H9 (cell line): ENCODE measurements at regions not wholly inside any gene's neighbourhood (a gene's known extent, or its start where the extent isn't known, plus 50 kb on each side); places are given as distances from the start of the nearest gene placed in this dataset.

Experiments used
- DNase-seq: peaks from one replicate; pipeline ENCODE4 v3.0.0-alpha.2; 2017
- H2AFZ ChIP-seq: one replicate; pipeline ENCODE4 v1.6.1; 2013; ENCODE audit warnings: mild to moderate bottlenecking, low read length, control low read depth, moderate library complexity
- H2AK5ac ChIP-seq: 2 replicates; pipeline ENCODE4 v1.6.1; 2013; ENCODE audit warnings: low read length, control low read depth, mixed read lengths; ENCODE audit not compliant: insufficient read length
- H2BK120ac ChIP-seq: one replicate; pipeline ENCODE4 v1.6.1; 2013; ENCODE audit warnings: low read depth, mild to moderate bottlenecking, low read length, control low read depth, inconsistent platforms; ENCODE audit not compliant: poor library complexity, severe bottlenecking
- H2BK12ac ChIP-seq: 2 replicates; pipeline ENCODE4 v1.6.1; 2013; ENCODE audit warnings: low read length, control low read depth, mixed read lengths, low read depth; ENCODE audit not compliant: insufficient read length
- H2BK15ac ChIP-seq: 2 replicates; pipeline ENCODE4 v1.6.1; 2013; ENCODE audit warnings: low read depth, low read length, control low read depth
- H2BK20ac ChIP-seq: one replicate; pipeline ENCODE4 v1.6.1; 2013; ENCODE audit warnings: low read depth, mild to moderate bottlenecking, low read length, control low read depth, inconsistent platforms; ENCODE audit not compliant: poor library complexity, severe bottlenecking
- H2BK5ac ChIP-seq: 2 replicates; pipeline ENCODE4 v1.6.1; 2013; ENCODE audit warnings: low read length, control low read depth, mixed read lengths; ENCODE audit not compliant: insufficient read length
- H3K14ac ChIP-seq: 2 replicates; pipeline ENCODE4 v1.6.1; 2013; ENCODE audit warnings: low read length, control low read depth; ENCODE audit not compliant: insufficient read depth
- H3K18ac ChIP-seq: 2 replicates; pipeline ENCODE4 v1.6.1; 2013; ENCODE audit warnings: low read depth, mild to moderate bottlenecking, mixed read lengths, low read length, control low read depth; ENCODE audit not compliant: insufficient read length
- H3K23ac ChIP-seq: 2 replicates; pipeline ENCODE4 v1.6.1; 2013; ENCODE audit warnings: low read length, control low read depth, mixed read lengths, low read depth; ENCODE audit not compliant: insufficient read length
- H3K23me2 ChIP-seq: 2 replicates; pipeline ENCODE4 v1.6.1; 2013; ENCODE audit warnings: low read depth, mild to moderate bottlenecking, mixed read lengths, low read length, control low read depth; ENCODE audit not compliant: insufficient read length, poor library complexity, severe bottlenecking
- H3K27ac ChIP-seq: 2 replicates; pipeline ENCODE4 v1.5.1; 2013; ENCODE audit warnings: low read length, control low read depth, mixed read lengths, low read depth; ENCODE audit not compliant: insufficient read length
- H3K27me3 ChIP-seq: 2 replicates; pipeline ENCODE4 v1.6.1; 2013; ENCODE audit warnings: low read length, control low read depth, inconsistent platforms; ENCODE audit not compliant: insufficient read depth
- H3K4ac ChIP-seq: 2 replicates; pipeline ENCODE4 v1.6.1; 2013; ENCODE audit warnings: low read depth, mild to moderate bottlenecking, control low read depth, inconsistent platforms, low read length, moderate library complexity
- H3K4me1 ChIP-seq: 2 replicates; pipeline ENCODE4 v1.6.1; 2013; ENCODE audit warnings: low read length, control low read depth, inconsistent platforms; ENCODE audit not compliant: insufficient read depth
- H3K4me2 ChIP-seq: 2 replicates; pipeline ENCODE4 v1.6.1; 2013; ENCODE audit warnings: low read length, control low read depth, mixed read lengths; ENCODE audit not compliant: insufficient read length, insufficient read depth
- H3K56ac ChIP-seq: 2 replicates; pipeline ENCODE4 v1.6.1; 2013; ENCODE audit warnings: low read depth, mild to moderate bottlenecking, mixed read lengths, low read length, control low read depth; ENCODE audit not compliant: insufficient read length
- H3K79me1 ChIP-seq: 2 replicates; pipeline ENCODE4 v1.6.1; 2013; ENCODE audit warnings: low read depth, mild to moderate bottlenecking, moderate library complexity, low read length, control low read depth, inconsistent platforms; ENCODE audit not compliant: insufficient read depth, poor library complexity, severe bottlenecking
- H3K79me2 ChIP-seq: 2 replicates; pipeline ENCODE4 v1.6.1; 2013; ENCODE audit warnings: low read length, control low read depth, inconsistent platforms; ENCODE audit not compliant: insufficient read depth
- H3K9ac ChIP-seq: 2 replicates; pipeline ENCODE4 v1.6.1; 2013; ENCODE audit warnings: low read length, control low read depth, mixed read lengths; ENCODE audit not compliant: insufficient read length; ENCODE audit errors: extremely low read depth
- H3K9me3 ChIP-seq: one replicate; pipeline ENCODE4 v1.6.1; 2013; ENCODE audit warnings: low read depth, low read length, inconsistent platforms; ENCODE audit not compliant: control insufficient read depth
- H3T11ph ChIP-seq: one replicate; pipeline ENCODE4 v1.6.1; 2013; ENCODE audit warnings: mild to moderate bottlenecking, low read length, control low read depth, inconsistent platforms
- H4K20me1 ChIP-seq: one replicate; pipeline ENCODE4 v1.6.1; 2013; ENCODE audit not compliant: control insufficient read depth, insufficient read length, insufficient read depth
- H4K5ac ChIP-seq: 2 replicates; pipeline ENCODE4 v1.6.1; 2013; ENCODE audit warnings: low read depth, mild to moderate bottlenecking, mixed read lengths, low read length, control low read depth; ENCODE audit not compliant: insufficient read length
- H4K8ac ChIP-seq: replicated peaks from 2 replicates; pipeline ENCODE4 v1.6.1; 2013; ENCODE audit warnings: low read length, control low read depth, mixed read lengths, low read depth; ENCODE audit not compliant: insufficient read length
- H4K91ac ChIP-seq: 2 replicates; pipeline ENCODE4 v1.6.1; 2013; ENCODE audit warnings: low read depth, mild to moderate bottlenecking, moderate library complexity, mixed read lengths, low read length, control low read depth; ENCODE audit not compliant: insufficient read length
- H3K27ac Mint-ChIP-seq, 3 experiments: 2 replicates in 2 of 3; 3 replicates in 1 of 3; pipeline ENCODE4 v1.8.0; 2020 to 2021; ENCODE audit warnings: mixed read lengths in 3 of 3, mild to moderate bottlenecking in 1 of 3, moderate library complexity in 1 of 3
- H3K27me3 Mint-ChIP-seq: 2 replicates; pipeline ENCODE4 v1.8.0; 2021; ENCODE audit warnings: low read depth, mild to moderate bottlenecking, moderate library complexity, mixed read lengths
- H3K36me3 Mint-ChIP-seq, 3 experiments: 2 replicates in 2 of 3; 3 replicates in 1 of 3; pipeline ENCODE4 v1.8.0; 2020 to 2021; ENCODE audit warnings: low read depth in 3 of 3, mixed read lengths in 3 of 3; ENCODE audit not compliant: insufficient read depth in 1 of 3
- H3K4me1 Mint-ChIP-seq, 2 experiments: 2 replicates each; pipeline ENCODE4 v1.8.0; 2020; ENCODE audit warnings: mixed read lengths in 2 of 2
- H3K4me3 Mint-ChIP-seq, 2 experiments: 2 replicates in 1 of 2; 3 replicates in 1 of 2; pipeline ENCODE4 v1.8.0; 2020 to 2021; ENCODE audit warnings: mild to moderate bottlenecking in 2 of 2, mixed read lengths in 2 of 2, moderate library complexity in 1 of 2
- H3K9me3 Mint-ChIP-seq, 2 experiments: 2 replicates in 1 of 2; 3 replicates in 1 of 2; pipeline ENCODE4 v1.8.0; 2020; ENCODE audit warnings: mild to moderate bottlenecking in 2 of 2, mixed read lengths in 2 of 2, moderate library complexity in 1 of 2
- WGBS: extraction: QIAGEN DNeasy Blood & Tissue Kit; methylation state at CpG from one replicate; pipeline ENCODE4 v1.1.7; 2013; ENCODE audit warnings: missing lambda C conversion rate, low lambda C conversion rate, mixed read lengths; ENCODE audit not compliant: insufficient read length; ENCODE audit errors: extremely low coverage; 5-methylcytosine and 5-hydroxymethylcytosine counted together
- TF ChIP-seq, protein P1 (sequence below): fragments of 200-600 bp; sonication (generic); conservative IDR thresholded peaks from 3 replicates; pipeline ENCODE4 v1.8.0; 2021; ENCODE audit warnings: antibody characterized with exemption, mild to moderate bottlenecking

DNA sequence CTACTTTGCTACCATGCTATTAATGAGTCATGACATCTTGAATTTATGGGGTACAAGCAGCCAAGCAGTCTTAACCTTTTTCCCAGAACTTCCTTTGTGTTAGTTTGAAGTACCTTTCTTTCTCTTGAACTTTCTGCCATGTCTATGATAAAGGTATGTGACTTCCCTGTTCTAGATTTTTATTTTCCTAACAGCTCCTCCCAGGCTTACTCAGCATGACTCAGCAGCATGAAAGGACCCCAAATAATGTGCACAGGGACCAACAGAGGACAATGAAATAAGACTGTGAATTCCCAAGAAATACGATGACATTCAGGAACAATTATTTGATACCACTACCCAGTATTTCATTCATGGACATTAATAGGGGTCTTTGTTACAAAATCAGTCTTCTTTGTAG is 60.0 kb downstream of the TTC6 start:
- Histone ChIP-seq H2BK5ac (no peak overlapping the region), H3K9me3 (no peaks in the 10 kb centered on the region), H4K91ac (no peak overlapping the region), H4K5ac (no peak overlapping the region), H2BK12ac (no peak overlapping the region), H3K27me3 (no peaks in the 10 kb centered on the region), H3K4me1 (no peaks in the 10 kb centered on the region; the same call in 1 of the 2 replicates), H3K23me2 (no peaks in the 10 kb centered on the region), H2AK5ac (no peak overlapping the region), H3T11ph (no peak overlapping the region), H3K79me2 (no peaks in the 10 kb centered on the region), H3K4me2 (no peak overlapping the region), H2BK20ac (no peak overlapping the region), H4K8ac (no peak overlapping the region), H3K23ac (no peak overlapping the region), H3K18ac (no peak overlapping the region), H2BK120ac (no peak overlapping the region), H2BK15ac (no peak overlapping the region), H3K14ac (no peak overlapping the region), H3K4ac (no peak overlapping the region), H3K56ac (no peak overlapping the region), H3K9ac (no peak overlapping the region), H3K79me1 (no peaks in the 10 kb centered on the region), H3K27ac (no peak overlapping the region), H4K20me1 (no peaks in the 10 kb centered on the region), H2AFZ (no peak overlapping the region)
- DNase-seq = no peak
- Mint-ChIP-seq H3K9me3 (peaks cover 2 to 6% of the 10 kb centered on the region in 2 experiments; a peak in 3 of 5 replicates), H3K36me3 (peaks cover 0 to 8% (median 0%) of the 10 kb centered on the region in 3 experiments; a peak in 2 of 7 replicates), H3K27ac (no peak overlapping the region), H3K4me3 (no peak overlapping the region), H3K4me1 (peaks cover 19 to 24% of the 10 kb centered on the region in 2 experiments), H3K27me3 (peaks cover 3% of the 10 kb centered on the region)
- TF ChIP-seq, protein P1, sequence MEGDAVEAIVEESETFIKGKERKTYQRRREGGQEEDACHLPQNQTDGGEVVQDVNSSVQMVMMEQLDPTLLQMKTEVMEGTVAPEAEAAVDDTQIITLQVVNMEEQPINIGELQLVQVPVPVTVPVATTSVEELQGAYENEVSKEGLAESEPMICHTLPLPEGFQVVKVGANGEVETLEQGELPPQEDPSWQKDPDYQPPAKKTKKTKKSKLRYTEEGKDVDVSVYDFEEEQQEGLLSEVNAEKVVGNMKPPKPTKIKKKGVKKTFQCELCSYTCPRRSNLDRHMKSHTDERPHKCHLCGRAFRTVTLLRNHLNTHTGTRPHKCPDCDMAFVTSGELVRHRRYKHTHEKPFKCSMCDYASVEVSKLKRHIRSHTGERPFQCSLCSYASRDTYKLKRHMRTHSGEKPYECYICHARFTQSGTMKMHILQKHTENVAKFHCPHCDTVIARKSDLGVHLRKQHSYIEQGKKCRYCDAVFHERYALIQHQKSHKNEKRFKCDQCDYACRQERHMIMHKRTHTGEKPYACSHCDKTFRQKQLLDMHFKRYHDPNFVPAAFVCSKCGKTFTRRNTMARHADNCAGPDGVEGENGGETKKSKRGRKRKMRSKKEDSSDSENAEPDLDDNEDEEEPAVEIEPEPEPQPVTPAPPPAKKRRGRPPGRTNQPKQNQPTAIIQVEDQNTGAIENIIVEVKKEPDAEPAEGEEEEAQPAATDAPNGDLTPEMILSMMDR = no peak
- WGBS = no CpG with 5 or more reads among the region's 1 CpG
